ENCODE measurements at regions not wholly inside any gene's neighbourhood (a gene's known extent, or its start where the extent isn't known, plus 50 kb on each side); places are given as distances from the start of the nearest gene placed in this dataset.
"Not testable (repeated sequence)": the region's sequence is repeated elsewhere in the genome, so short reads cannot be mapped to it uniquely, and the experiment has no call there.

GRCh38 chr7:65551042-65551441, 177.4 kb downstream of the ZNF92 start (continued):
- TF ChIP-seq HBP1 (CRISPR knock-in tag; IDR thresholded peaks at IDR 0.05) (0 out of 2 replicates have a peak, but pooled peaks have one; percentile 60), MLLT1 (IDR thresholded peaks at IDR 0.05) (peak; percentile 73 to 75), TOE1 (IDR thresholded peaks at IDR 0.05; ENCODE audit: borderline replicate concordance) (peak; percentile 51; the same call in 1 of the 2 replicates), ZNF24 (IDR thresholded peaks at IDR 0.05) (peak; percentile 99), ZNF407 (IDR thresholded peaks at IDR 0.05; ENCODE audit: low read depth) (peak; percentile 26; the same call in 1 of the 2 replicates), SMARCE1 (IDR thresholded peaks at IDR 0.05) (peak; percentile 35; the same call in 1 of the 2 replicates), NR2C1 (IDR thresholded peaks at IDR 0.05) (peak; percentile 32; the same call in 1 of the 2 replicates), ASH1L (IDR thresholded peaks at IDR 0.05; ENCODE audit: borderline replicate concordance, low read depth, partially characterized antibody) (peak; percentile 48), NFIC (IDR thresholded peaks at IDR 0.05) (peak; percentile 15; the same call in 1 of the 2 replicates), C11orf30 (IDR thresholded peaks at IDR 0.05; ENCODE audit: low read depth) (peak; percentile 17; the same call in 1 of the 2 replicates), ARID2 (IDR thresholded peaks at IDR 0.05) (peak; percentile 38; the same call in 1 of the 2 replicates), ZNF316 (IDR thresholded peaks at IDR 0.05) (peak; percentile 21; the same call in 1 of the 2 replicates), DPF2 (IDR thresholded peaks at IDR 0.05) (0 out of 2 replicates have a peak, but pooled peaks have one; percentile 28), CEBPB (tag; IDR thresholded peaks at IDR 0.05) (peak; percentile 96), MIER1 (IDR thresholded peaks at IDR 0.05; ENCODE audit: low read depth) (peak; percentile 64; the same call in 1 of the 2 replicates), SNIP1 (IDR thresholded peaks at IDR 0.05; ENCODE audit: low read depth) (peak; percentile 61; the same call in 1 of the 2 replicates), KDM1A (IDR thresholded peaks at IDR 0.05) (peak in 1 of 2 experiments; percentile 30; a peak in 1 of 4 replicates)
- not testable (repeated sequence) for TF ChIP-seq TOE1 (CRISPR knock-in tag; IDR thresholded peaks at IDR 0.05; ENCODE audit: borderline replicate concordance, low read depth); NR2C1 (tag; IDR thresholded peaks at IDR 0.05)

All from K562 (cell line).